GM12874 (cell line): ENCODE measurements at regions not wholly inside any gene's neighbourhood (a gene's known extent, or its start where the extent isn't known, plus 50 kb on each side); places are given as distances from the start of the nearest gene placed in this dataset.

Experiments used
- CTCF ChIP-seq: IDR thresholded peaks from 2 replicates; pipeline ENCODE4 v1.5.1; 2011; ENCODE audit warnings: low read depth, mild to moderate bottlenecking, control low read depth, low read length, moderate library complexity; ENCODE audit not compliant: insufficient read depth

GRCh38 chr12:19998961-19999804, 369.2 kb upstream of the PDE3A start:
- no peak for TF ChIP-seq CTCF

GRCh38 chr12:19999805-20000138, 368.6 kb upstream of the PDE3A start:
- TF ChIP-seq CTCF: no peak

- no peak for TF ChIP-seq CTCF
Observed at GRCh38 chr12:20000229-20000849, 368.0 kb upstream of the PDE3A start.

DNA sequence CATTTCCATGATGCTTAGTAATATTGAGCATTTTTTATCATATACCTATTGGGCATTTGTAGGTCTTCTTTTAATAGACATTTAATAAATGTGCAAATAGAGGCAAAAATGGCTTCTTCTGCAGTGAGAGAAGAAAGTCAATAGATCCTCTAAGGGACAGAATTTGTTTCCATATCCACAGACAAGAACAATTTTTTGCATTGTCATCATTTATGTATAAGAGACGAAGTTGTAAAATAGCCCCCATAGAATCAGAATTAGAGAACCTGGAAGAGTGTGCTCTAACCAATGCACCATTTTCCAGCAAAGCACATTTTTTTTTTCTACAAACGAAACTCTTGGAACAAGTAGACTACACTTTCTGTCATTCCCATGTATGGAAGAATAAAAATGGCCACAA, 365.1 kb upstream of the PDE3A start:
- TF ChIP-seq CTCF: no peak

DNA sequence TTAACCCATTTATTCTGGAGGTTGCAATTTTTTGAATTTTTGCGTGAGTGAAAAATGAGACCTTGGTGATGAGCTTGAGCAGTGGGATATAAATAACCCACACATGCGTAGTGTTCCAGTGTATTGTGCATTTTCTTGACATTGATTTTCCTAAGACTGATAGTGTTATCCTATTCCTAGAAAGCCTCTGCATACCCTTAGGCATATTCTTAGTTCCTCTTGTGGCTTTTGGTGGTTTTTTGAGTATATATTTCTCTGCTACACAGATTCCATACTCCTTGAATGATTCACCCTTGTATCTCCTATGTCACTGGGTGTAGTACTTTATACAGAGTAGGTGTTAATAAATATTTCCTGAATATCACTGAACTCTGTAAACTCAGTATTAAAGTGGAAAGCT, 363.4 kb upstream of the PDE3A start:
- TF ChIP-seq CTCF: no peak

GRCh38 chr12:20006871-20007730, 361.2 kb upstream of the PDE3A start:
- no peak for TF ChIP-seq CTCF

DNA sequence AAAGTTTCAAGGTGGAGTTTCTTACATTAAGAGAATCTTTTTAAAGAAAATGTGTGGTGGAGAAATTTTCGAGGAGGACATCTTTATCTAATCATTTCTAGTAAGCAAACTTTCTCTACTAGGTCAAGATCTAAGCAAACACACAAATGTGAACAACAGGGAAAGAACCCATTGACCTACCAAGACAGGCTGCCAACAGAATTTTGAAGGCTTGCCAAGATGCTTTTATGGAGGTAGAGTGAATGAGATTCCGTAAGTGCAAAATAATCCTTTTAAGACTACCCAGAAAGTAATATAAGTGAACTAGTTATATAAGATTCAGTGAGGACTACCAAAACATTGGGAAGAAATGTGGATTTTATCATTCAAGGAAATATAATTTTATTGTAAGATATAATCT, 357.1 kb upstream of the PDE3A start:
- no peak for TF ChIP-seq CTCF
